ENCODE measurements at regions not wholly inside any gene's neighbourhood (a gene's known extent, or its start where the extent isn't known, plus 50 kb on each side); places are given as distances from the start of the nearest gene placed in this dataset.

DNA sequence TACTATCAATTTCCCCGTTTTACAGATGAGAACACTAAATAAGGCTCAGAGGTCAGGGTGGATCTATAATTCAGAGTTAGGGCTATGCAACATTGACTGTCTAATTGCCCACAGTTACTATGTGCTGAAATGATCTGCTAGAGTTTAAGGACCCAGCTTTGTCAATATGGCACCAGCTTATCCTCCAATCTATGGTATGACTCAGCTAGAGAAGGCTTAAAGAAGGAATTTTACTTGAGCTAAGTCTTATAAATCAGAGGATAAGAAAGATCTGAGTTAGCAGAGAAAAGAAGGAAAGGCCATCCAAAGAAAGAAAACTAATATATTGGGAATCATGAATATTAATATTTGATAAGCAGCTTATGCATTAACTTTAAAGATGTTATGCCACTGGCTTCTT, 78.1 kb downstream of the ASB9 start:
- no peak for DNase-seq

DNA sequence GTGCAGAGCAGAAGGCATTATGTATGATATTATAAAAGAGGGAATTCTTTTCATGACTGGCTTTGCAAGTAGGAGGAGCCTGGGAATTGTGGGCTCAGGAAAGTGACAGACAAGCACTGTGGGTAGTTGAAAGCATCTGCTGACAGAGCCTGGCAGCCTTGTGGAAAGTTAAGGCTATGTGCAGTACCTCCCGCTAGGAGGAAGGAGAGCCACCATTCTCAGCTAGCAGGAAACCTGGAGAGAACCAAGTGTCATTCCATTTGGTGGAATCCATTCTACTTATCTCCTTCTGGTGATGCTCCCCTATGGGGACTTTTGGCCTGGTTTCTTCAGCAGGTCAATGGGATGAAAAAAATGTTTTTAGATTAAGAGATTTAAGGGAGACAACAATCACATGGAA, 81.8 kb downstream of the ASB9 start:
- no peak for DNase-seq

DNA sequence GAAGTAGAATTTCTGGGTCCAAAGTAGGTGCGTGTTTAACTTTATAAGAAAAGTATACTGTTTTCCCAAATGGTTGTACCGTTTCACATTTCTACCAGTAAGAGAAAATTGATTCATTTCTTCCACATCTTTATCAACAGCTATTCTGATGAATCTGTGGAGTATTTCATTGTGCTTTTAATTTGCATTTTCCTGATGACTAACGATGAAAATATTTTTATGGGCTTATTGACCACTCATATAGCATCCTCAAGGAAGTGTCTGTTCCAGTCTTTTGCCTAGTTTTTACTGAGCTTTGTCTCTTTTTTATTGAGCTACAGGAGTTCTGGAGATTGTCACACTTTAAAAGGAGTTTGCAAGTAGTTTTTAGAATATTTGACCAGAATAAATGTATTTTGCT, 92.6 kb downstream of the ASB9 start:
- DNase-seq, result no peak

DNA sequence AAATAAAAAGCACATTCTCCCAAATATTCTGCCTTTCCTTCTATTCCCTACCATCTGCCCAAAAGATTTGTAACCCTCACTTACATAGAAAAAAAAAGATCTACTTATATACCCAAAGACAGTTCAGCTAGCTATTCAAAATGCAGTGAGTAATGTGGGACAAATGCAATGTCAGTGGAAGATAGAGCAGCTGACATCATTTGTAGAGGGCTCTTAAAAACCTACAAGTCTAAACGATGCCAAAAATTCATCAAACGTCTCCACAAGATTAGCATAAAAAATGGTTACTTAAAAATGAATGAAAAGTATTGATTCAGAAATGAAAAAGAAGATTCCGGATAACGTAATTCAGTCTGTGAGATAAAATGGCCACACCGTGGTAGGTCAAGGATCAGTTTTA, 96.5 kb downstream of the ASB9 start:
- DNase-seq, result no peak

DNA sequence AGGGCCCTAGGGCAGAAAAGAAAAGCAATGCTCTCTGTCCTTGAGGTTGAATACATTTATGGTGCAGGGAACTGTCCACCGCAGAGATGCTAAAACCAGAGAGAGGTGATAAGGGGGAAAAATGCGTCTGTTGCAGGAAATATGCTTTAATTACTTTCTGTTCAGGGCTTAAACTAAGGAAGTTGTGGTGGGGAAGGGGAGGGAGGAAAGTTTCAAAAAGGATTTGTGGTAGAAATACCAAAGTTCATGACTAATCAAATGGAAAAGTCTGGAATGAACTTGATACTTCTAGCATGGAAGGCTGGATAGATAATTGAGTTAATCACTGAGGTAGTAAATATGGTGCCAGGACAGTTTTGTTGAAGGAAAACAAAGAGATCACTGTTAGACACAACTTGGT, 99.0 kb downstream of the ASB9 start:
- DNase-seq, result no peak

DNA sequence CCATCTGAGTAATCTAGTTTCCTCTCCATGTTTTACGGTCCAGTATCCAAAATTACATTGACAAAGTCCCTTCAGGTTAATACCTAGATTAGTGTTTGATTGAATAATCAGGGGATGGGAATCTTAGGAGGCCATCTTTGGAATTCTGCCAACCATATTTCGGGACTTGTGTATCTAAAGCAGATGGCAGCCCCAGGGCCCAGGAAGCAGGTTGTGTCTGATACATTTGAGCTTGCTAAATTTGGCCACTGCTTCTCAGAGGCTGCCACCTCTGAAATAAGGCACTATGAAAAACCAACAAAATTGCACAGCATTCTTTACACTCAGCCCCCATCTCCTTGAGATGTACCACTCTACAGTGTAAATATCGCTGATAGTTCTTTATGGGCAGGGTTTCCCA, 102.1 kb downstream of the ASB9 start:
- no peak for DNase-seq

DNA sequence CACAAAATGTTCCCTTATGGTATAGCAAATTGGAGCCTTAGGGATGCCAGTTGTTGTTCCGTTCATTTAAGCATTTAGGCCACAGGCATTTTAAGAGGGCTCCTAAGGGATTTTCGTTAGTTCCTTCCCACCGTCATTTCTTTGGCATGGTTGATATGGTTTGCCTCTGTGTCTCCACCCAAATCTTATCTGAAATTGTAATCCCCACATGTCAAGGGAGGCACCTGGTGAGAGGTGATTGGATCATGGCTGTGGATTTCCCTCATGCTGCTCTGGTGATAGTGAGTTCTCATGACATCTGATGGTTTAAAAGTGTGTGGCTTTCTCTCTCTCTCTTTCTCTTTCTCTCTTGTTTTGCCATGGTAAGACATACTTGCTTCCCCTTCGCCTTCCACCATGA, 104.1 kb downstream of the ASB9 start:
- no peak for DNase-seq

DNA sequence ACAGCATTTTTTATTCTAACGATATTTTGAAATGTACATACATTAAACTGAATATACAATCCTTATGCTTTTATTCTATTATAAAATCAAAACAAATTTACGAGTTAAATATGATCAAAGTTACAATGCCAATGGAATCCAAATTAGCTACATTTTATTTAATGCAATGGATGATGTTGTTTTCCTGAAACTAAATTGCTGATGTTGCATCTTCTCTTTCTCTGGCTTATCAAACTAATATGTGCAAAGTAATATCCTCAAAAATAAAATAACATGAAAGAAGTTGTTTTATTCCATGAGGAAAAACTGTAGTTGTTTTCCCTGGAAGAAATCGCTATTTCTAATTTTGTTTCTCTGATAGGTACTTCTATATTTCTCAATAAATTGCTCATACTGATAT, 106.8 kb downstream of the ASB9 start:
- DNase-seq, result no peak

DNA sequence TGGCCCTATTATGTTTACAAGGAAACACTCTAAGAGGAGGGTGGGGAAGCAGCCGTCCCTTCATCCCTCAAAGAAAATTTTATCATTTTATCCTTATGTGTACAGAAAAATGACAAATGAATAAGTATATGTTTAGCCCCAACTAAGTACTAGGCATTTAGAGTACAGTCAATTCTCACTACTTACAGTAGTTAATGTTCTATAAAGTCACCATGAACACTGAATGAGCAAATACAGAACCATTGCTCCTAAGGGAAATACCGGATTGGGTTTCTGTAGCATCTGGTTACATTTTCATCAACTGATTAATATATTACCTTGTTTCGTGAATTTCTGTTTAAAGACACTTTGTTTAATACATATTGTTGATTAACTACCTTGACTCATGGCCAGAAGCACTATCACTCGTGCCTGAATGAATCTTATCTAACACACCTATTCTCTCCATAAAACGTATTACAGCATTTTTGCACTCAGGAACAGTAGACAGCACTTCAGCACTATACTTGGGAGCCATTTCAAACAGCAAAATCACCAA, 109.3 kb downstream of the ASB9 start:
- no peak for DNase-seq

DNA sequence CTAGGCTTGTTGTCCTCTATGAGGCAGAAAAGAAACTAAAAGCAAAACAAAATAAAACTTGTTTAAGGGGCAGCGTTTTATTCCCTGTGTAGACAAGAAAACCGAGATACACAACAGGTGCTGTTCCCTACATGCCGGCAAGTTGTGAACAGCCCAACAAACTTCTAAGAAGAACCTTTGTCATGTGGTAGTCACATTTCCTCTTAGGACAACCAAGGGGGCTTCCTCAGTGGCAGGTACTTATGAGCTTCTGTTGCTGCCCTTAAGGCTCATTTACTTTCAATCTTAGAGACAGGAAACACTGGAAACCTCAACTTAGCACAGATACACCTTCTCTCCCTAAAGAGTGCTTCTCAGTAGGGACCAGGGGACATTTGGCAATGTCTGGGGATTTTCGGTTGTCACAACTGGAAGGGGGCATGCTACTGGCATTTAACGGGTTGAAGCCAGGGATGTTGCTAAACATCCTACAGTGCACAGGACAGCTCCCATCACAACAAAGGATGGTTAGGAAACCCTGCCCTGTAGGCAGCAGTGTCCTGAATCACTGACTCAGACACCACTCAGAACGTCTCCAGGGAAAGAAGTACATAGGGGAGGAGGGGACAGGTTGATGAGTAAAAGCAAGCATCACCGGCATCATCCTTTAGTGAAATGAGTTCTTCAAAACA, 111.0 kb downstream of the ASB9 start:
- peak in 1 of 4 experiments; percentile 1 for DNase-seq

DNA sequence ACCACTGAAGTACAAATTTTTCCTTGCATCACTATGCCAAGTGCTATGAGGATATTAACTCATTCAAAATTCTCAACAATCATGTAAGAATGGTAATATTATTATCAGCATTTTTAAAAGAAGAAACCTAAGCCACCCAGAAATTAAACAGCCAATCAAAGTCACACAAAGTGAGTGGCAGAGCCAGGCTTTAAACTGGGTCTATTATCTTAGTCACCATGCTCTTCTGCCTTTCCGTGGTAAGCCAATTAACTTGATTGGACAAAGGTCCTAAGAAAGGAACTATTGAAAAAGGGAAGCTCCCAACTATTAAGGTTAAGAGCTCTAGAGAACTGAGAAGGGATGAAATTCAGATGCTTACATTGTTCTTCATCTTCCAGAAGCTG, 111.5 kb downstream of the ASB9 start:
- DNase-seq, result peak in 2 of 4 experiments; percentile 25 to 28

DNA sequence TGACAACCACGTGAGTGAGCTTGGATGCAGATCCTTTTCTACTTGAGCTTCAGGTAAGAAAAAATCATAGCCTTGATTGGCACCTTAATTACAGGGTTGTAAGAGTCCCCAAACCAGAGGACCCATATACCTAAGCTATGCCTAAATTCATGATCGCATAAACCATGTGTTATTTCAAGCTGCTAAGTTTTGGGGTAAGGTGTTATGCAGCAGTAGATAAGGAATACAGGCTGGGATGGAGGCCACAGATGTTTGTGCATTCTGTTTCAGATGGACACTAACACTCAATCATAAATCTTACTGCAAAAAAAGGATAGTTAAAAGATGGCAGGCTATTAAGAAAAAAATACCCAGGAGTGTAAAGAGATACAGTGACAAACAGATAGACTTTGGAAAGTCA, 112.3 kb downstream of the ASB9 start:
- DNase-seq, result no peak

DNA sequence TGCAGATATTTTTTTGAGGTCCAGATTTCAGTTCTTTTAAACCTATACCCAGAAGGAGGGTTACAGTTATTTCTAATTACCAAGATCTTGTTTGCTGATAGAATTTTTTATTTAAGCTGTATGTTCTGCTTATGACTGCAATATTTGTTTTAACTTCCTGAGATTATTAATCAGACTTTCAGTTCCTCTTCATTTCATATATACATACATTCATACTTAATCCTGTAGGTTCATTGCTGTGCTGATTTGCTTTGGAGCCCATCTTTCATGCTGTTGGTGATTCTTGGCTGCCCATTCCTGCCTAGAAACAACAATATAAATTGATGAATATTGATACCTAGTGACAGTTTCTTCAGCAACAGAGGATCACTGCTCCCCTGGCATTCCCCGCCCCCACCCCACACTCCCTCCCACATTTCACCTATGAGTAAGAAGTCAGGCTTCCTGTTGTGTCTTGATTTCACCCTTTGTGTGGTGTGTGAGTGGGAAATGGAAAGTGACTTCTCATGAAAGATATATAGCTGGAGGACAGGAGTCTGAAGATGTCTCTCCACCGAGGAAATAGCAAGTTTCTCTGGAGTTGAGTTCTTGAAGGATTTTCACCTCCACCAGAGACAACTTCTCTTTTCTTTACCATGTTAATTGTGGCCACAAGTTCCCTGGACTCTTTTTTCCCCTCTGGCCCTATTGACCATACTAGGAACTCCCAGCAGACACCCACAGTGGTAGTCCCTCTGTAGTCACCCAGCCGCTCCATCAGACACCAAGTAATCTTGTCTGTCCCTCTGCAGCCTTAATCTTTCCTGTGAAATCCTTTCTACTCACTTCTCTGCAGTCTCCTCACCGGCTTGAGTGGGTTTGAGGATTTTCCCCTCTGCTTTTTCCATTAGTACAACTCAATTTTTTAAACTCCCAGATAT, 118.4 kb downstream of the ASB9 start:
- peak; percentile 13 to 64 (median 52) for DNase-seq

DNA sequence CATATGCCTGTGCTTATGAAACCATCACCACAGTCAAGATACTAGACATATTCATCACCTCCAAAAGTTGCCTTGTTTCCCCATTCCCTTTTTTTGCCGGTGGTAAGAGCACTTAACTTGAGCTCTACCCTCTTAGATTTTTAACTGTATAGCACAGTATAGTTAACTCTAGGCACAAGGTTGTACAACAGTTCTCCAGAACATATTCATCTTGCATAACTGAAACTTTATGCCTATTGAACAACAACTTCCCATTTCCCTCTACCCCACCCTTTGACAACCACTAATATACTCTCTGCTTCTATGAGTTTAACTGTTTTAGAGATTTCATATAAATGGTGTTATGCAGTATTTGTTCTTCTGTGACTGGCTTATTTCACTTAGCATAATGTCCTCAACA, 119.3 kb downstream of the ASB9 start:
- DNase-seq, result peak in 2 of 4 experiments; percentile 39 to 51

DNA sequence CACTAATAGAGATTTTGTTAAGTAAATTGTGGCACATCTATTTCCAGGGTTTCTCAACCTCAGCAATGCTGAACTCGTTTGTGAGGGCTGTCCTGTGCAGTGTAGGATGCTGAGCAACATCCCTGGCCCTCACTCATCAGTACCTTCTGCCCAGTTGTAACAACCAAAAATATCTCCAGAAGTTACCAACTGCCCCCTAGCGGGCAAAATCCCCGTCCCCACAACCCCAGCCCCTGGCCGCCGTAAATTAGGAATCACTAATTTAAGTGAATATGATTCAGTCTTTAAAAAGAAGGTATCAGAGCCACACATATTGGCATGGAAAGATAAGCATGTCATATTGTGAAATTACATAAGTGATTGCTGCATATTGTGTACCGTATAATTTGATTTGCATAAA, 123.4 kb downstream of the ASB9 start:
- DNase-seq, result peak in 2 of 4 experiments; percentile 34 to 46

DNA sequence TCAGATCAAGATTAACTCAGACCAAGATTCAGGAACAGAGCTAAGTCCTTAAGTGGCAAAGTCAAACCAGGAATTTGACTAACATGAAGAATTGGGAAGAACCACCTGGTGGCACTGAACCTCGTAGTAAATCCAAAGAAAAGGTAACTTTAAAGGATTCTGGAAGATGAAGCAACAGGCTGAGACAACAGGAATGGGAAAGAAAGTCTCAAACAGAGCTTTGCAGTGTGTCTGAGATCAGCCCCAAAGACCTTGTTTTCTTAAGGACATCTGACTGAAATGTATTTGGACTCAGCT, 126.1 kb downstream of the ASB9 start:
- DNase-seq, result no peak

DNA sequence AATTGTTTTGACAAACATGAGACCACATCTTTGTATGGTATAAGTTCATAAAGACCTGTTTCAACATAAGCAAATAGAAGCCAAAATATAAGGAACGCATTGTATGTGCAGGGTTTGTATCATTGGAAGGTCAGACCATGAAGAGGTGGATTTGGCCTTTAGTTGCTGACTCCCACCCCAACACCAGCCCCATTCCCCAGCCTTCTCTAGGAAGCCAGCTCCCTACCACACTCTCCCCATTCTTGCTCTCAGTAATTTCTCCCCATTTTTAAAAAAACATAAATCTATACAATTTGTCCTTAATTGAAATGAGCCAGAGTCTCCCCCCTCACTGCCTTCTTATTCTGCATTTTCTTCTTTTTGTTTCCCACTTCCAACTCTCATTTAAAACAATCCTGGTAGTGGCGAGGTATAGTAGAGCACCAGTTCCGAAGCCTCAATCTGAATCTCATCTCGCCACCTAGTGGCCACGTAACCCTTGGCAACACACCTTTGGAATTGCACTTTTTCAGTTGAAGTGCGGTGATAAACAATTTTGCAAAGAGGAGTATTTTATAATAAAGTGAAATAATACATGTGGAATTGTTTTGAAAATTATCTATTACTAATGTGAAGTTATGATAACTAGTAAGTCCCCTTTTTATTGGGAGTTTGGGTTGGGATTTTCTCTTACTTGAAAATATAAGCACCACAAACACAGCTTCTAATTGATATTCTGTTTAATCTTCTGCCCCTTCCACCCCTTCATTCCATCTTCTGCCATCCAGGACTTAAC, 126.6 kb downstream of the ASB9 start:
- peak; percentile 11 to 50 (median 36) for DNase-seq

DNA sequence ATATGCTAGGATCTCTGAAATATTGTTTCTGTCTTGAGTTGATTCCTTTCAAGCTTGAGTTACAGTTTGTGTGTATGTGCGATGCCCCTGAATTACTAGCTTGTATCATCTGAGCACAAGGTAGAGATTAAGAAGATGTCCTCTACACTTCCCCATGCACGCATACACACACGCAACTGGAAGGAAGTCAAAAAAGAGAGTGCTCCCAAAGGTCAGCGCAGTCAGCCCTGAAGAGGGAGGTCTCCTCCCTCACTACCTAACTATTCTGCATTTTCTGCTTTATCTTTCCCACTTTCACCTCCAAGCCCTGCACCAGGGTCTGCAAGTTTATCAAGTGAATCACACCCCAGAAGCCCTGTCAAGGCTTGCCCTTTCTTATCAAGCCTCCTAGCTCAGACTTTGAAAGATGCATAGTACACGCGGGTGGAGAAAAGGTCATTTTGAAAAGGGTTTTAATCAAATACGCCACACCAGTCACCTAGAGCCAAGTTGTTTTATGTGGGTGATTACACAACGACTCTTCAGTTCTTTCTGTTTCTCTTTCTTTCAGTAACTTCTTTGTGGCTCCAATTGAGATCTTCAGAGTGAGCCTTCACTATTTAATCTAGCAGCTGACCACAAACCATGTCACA, 127.7 kb downstream of the ASB9 start:
- no peak for DNase-seq

DNA sequence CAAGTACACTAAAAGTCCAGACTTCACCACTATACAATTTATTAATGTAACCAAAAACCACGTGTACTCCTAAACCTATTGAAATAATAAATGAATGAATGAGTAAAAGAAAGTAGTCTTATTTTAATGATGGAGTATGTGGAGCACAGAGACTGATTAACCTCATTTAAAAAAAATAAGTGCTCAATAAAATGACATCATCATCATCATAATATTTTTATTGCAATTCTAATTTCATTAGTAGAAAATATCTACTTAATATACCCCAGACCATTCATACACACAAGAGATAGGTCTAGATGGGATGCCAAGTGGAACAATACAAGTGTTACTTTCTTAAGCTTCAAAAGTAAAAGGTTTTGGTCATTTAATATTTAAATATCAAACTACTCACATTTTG, 133.1 kb downstream of the ASB9 start:
- DNase-seq, result no peak

DNA sequence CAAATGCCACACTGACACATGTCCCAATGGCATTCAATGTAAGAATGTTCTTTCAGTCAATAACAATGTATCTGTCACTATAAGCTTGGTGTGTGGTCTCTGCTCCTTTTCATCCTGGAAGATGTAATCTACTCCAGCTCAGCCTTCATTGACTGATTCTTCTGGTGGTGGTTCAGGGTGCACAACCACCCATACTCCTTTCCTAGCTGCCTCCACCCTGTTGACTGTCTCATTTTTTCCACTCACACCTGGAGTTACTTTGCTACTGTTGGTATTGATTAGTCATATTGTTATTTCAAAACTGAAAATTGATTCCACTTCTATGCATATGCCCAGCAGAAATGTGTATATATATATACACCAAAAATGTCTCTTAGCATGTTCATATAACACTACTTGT, 140.5 kb downstream of the ASB9 start:
- DNase-seq, result no peak

DNA sequence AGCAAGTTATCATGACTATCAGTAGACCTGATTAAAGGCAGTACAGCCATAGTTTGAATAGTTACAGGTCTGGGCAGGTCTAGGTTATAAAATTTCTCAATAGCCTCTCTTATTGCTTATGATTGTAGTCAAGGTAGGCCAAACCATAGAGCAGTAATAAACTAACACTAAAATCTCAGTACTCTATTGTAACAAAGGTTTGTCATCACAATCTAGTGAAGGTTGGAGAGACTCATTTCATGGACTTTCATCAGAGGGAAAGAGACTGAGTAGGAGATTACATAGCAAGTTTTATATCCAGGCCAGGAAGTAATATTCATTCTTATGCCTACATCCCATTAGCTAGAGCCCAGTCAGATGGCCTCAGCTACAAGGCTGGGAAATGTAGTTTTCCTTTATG, 141.0 kb downstream of the ASB9 start:
- no peak for DNase-seq

DNA sequence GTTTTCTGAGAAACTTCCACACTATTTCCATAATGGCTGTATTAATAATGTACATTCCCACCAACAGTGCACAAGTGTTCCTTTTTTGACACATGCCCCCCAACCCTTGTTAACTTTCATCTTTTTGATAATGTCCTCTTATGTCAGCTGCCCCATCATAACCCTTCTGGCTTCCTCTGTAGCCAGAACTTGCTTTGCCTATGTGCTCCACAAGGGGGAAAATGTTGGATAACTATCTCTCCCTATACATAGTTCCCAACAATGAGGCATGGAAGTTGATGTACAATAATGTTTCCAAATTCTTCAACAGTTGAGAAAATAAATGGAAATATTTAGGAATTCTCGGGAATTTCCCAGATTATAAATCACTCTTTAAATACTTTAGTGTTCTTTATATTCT, 142.9 kb downstream of the ASB9 start:
- DNase-seq, result peak in 1 of 4 experiments; percentile 4

DNA sequence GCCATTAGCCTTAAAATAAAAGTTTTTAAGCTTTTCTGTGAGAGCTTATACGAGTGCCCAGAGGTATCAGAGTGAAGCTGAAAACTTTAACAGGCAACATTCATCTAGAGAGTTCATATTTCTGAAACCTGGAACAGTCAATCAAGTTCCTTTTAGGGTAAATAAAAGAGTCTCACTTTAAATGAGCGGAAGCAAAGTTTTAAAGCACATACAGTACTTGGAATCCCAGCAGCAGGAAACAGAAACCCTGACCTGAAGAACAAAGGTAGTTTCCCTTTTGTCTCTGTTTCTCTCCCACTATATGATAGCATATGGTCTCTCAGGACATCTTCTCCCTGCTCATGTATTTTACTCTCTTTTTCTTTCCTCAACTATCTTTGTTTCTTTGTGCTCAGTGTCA, 153.0 kb downstream of the ASB9 start:
- no peak for DNase-seq
